Small intestine (tissue), 7 donors: ENCODE measurements at regions not wholly inside any gene's neighbourhood (a gene's known extent, or its start where the extent isn't known, plus 50 kb on each side); places are given as distances from the start of the nearest gene placed in this dataset.

Source experiments
- DNase-seq, 2 donors: peaks; one replicate each; pipeline versions ENCODE4 v3.0.0 to v3.0.0-alpha.2; 2013
- FAIRE-seq: peaks from 2 replicates; lab custom pipeline; 2012; peaks lifted over from hg19 to GRCh38; lab: Jason Lieb, UNC
- H3K27ac ChIP-seq, 3 donors: one replicate each; pipeline ENCODE4 v1.5.1; 2013; ENCODE audit warnings: low read length in 2 of 3, mild to moderate bottlenecking in 2 of 3, control low read depth in 1 of 3, inconsistent platforms in 1 of 3, low read depth in 1 of 3, moderate library complexity in 1 of 3
- H3K27me3 ChIP-seq, 3 donors: one replicate each; pipeline ENCODE4 v1.6.1; 2013; ENCODE audit warnings: low read length in 3 of 3, inconsistent platforms in 1 of 3; ENCODE audit not compliant: control insufficient read depth in 3 of 3, insufficient read depth in 3 of 3
- H3K36me3 ChIP-seq, 3 donors: one replicate each; pipeline ENCODE4 v1.6.1; 2013; ENCODE audit warnings: low read length in 3 of 3, inconsistent platforms in 1 of 3, low read depth in 1 of 3, mild to moderate bottlenecking in 1 of 3, moderate library complexity in 1 of 3; ENCODE audit not compliant: control insufficient read depth in 3 of 3, insufficient read depth in 2 of 3
- H3K4me1 ChIP-seq, 3 donors: one replicate each; pipeline ENCODE4 v1.6.1; 2013; ENCODE audit warnings: low read length in 2 of 3, inconsistent platforms in 1 of 3, low read depth in 1 of 3, mild to moderate bottlenecking in 1 of 3, moderate library complexity in 1 of 3; ENCODE audit not compliant: control insufficient read depth in 3 of 3, insufficient read depth in 2 of 3
- H3K4me3 ChIP-seq, 3 donors: one replicate each; pipeline ENCODE4 v1.5.1; 2013; ENCODE audit warnings: low read length in 3 of 3, control low read depth in 1 of 3, inconsistent platforms in 1 of 3, low read depth in 1 of 3, mild to moderate bottlenecking in 1 of 3, moderate library complexity in 1 of 3
- H3K9me3 ChIP-seq, 2 donors: one replicate each; pipeline ENCODE4 v1.6.1; 2013; ENCODE audit warnings: low read depth in 1 of 2, low read length in 1 of 2; ENCODE audit not compliant: control insufficient read depth in 2 of 2, insufficient read depth in 1 of 2
- WGBS, 3 donors: extraction: QIAGEN DNeasy Blood & Tissue Kit; methylation state at CpG; one replicate each; pipeline ENCODE4 v1.1.7; 2013; 5-methylcytosine and 5-hydroxymethylcytosine counted together
- donor health status: healthy with polysubstance abuse.
- donor health status: control.
- donor health status: control.
- donor health status: Bipolar disorder and iron deficiency.
- donor health status: healthy.

DNA sequence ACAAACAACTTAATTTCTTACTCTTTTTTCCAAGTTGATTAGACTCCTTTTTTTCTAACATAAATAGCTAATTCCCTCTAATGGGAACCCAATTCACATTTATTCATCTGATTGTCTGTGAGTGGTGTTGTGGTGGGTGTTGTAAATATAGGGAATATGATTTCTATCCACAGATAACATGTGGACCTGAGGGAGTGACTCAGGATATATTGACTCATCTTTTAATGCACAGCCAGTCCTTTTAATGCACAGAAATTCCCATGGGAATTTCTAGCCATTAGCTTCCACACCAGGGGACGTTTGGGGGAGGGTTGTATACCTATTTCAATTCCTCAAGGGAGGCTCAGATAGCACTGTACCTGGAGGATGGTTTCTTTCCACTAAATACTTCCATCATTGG, 1339.6 kb upstream of the LRRTM1 start:
- H3K27ac ChIP-seq: no peak overlapping the region
- H3K36me3 ChIP-seq: no peaks in the 10 kb centered on the region
- DNase-seq: no peak
- peaks cover 0 to 3% of the 10 kb centered on the region in 2 donors for H3K9me3 ChIP-seq
- no peaks in the 10 kb centered on the region for H3K27me3 ChIP-seq
- 11 to 28% (median 18%) methylated on average over 1 of the region's 1 CpG for WGBS, 3 donors
- no peak for FAIRE-seq
- no peaks in the 10 kb centered on the region for H3K4me1 ChIP-seq
- no peak overlapping the region for H3K4me3 ChIP-seq

GRCh38 chr2:81624825-81625224, 1320.3 kb upstream of the LRRTM1 start:
- Histone ChIP-seq H3K4me3 (no peak overlapping the region), H3K27ac (no peak overlapping the region)
- WGBS, 3 donors: 76 to 86% (median 78%) methylated on average over 2 of the region's 2 CpGs

DNA sequence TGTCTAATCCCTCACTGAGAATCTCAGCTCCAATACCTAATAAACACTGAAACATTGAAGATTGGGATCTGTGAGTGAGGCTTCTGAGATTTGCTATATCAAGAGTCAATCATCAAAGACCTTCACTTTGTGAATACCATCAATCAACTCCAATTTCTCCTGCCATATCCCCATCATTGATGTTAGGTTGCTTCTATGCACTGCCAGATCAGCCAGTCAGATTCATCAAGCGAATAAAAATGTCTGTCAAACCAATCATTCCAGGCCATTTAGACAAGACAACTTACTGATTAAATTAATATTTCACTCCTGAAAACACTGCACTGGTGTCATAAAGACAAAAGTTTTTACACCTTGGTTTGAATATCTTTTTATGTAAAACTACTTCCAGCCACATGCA, 1295.5 kb upstream of the LRRTM1 start:
- FAIRE-seq: no peak
- Histone ChIP-seq H3K27ac (no peak overlapping the region), H3K4me1 (no peaks in the 10 kb centered on the region), H3K36me3 (no peaks in the 10 kb centered on the region), H3K27me3 (no peaks in the 10 kb centered on the region), H3K9me3 (no peaks in the 10 kb centered on the region), H3K4me3 (no peak overlapping the region)
- WGBS, 3 donors: 64 to 75% (median 74%) methylated on average over 1 of the region's 1 CpG
- no peak for DNase-seq

More at GRCh38 chr2:81624825-81625224, 1320.3 kb upstream of the LRRTM1 start:
- no peaks in the 10 kb centered on the region for H3K36me3 ChIP-seq
- H3K27me3 ChIP-seq: no peaks in the 10 kb centered on the region
- no peak for FAIRE-seq
- no peaks in the 10 kb centered on the region for H3K4me1 ChIP-seq
- H3K9me3 ChIP-seq: no peaks in the 10 kb centered on the region
- no peak for DNase-seq

DNA sequence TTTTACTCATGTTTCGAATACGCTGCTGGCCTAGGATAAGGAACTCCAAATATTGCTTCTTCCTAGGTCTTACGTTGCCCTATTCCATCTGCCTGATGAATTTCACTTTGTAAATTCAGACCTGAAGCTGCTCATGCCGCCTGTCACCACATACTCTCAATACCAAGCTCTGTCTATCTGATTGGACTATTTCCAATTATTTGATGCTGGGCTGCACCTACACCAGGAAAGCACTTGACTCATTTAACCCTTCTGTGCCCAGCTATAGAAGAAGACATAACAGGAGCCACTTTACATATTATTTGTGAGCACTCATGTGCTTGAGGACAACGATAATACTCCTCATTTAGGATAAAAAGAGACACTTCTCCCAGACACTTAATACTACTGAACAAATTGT, 1293.9 kb upstream of the LRRTM1 start:
- DNase-seq: no peak
- Histone ChIP-seq H3K27ac (no peak overlapping the region), H3K4me1 (no peaks in the 10 kb centered on the region), H3K4me3 (no peak overlapping the region), H3K27me3 (no peaks in the 10 kb centered on the region), H3K9me3 (no peaks in the 10 kb centered on the region), H3K36me3 (no peaks in the 10 kb centered on the region)
- FAIRE-seq: no peak
- WGBS, 3 donors: 65 to 75% (median 67%) methylated on average over 5 of the region's 5 CpGs

- H3K27me3 ChIP-seq: no peaks in the 10 kb centered on the region
- no peaks in the 10 kb centered on the region for H3K36me3 ChIP-seq
- H3K9me3 ChIP-seq: peaks cover 0 to 1% of the 10 kb centered on the region in 2 donors
- H3K4me1 ChIP-seq: no peaks in the 10 kb centered on the region
- FAIRE-seq: no peak
- no peak for DNase-seq
- no peak overlapping the region for H3K4me3 ChIP-seq
- WGBS, 3 donors: 59 to 74% (median 74%) methylated on average over 2 of the region's 2 CpGs
- no peak overlapping the region for H3K27ac ChIP-seq
Observed at GRCh38 chr2:81589406-81589805, 1284.9 kb upstream of the LRRTM1 start.

GRCh38 chr2:81583311-81584108, 1279.0 kb upstream of the LRRTM1 start:
- H3K27me3 ChIP-seq: no peaks in the 10 kb centered on the region
- DNase-seq (no peak), FAIRE-seq (no peak)
- no peaks in the 10 kb centered on the region for H3K9me3 ChIP-seq
- 87 to 92% (median 92%) methylated on average over 19 to 20 of the region's 20 CpGs for WGBS, 3 donors
- no peaks in the 10 kb centered on the region for H3K4me1 ChIP-seq
- no peak overlapping the region for H3K4me3 ChIP-seq
- H3K36me3 ChIP-seq: no peaks in the 10 kb centered on the region
- no peak overlapping the region for H3K27ac ChIP-seq

DNA sequence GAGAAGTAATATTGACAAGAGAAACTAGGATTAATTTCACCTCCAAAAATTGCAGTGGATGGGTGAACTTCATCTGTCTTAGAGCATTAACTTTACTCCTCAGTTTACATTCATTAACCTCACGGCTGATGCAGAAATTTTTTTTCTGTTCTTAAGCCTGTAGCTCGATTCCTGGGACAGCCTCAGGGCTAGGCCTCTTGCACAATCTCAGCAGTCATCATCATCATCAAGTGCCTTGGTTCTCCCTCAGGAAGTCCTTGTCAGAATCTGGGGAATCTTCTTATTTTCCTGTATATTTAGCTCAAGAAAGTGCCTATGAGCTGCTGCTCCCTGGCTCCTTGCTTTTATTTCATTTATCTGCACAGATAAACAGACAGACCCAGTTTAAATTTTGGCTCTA, 1272.2 kb upstream of the LRRTM1 start:
- no peaks in the 10 kb centered on the region for H3K36me3 ChIP-seq
- no peaks in the 10 kb centered on the region for H3K9me3 ChIP-seq
- no peaks in the 10 kb centered on the region for H3K27me3 ChIP-seq
- DNase-seq (no peak), FAIRE-seq (no peak)
- H3K27ac ChIP-seq: no peak overlapping the region
- WGBS, 3 donors: 45 to 52% (median 47%) methylated on average over 2 of the region's 2 CpGs
- no peaks in the 10 kb centered on the region for H3K4me1 ChIP-seq
- no peak overlapping the region for H3K4me3 ChIP-seq

DNA sequence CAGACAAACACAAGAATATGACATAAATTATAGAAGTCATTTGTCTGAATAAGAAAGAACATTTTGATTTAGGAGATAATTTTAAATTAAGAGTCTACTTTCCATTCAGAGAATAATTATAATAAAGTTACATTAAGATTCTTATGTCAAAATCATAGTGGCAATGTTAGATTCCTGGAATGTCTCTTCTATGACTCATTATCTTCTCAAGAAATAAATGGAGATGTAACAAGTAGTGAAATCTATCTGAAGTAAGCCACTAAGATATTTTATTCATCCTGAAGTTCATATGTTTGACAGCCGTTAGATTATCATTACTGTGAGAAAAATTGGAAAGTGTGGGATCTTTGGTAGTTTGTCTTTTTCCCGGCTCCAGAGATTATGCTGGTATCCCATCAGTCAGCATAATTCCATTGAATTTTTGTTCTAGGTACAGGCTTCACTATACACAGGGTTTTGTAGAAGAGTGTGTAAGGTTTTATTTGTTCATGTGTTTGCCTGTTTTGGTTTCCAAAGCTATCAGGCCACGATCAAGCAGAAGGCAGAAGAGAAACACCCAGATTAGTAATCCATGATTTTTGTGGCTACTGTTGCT, 1246.6 kb upstream of the LRRTM1 start:
- DNase-seq: no peak
- Histone ChIP-seq H3K4me3 (no peak overlapping the region), H3K4me1 (no peaks in the 10 kb centered on the region), H3K27me3 (no peaks in the 10 kb centered on the region), H3K9me3 (peaks cover 0 to 3% of the 10 kb centered on the region in 2 donors), H3K27ac (no peak overlapping the region), H3K36me3 (no peaks in the 10 kb centered on the region)
- 79 to 89% (median 80%) methylated on average over 3 of the region's 3 CpGs for WGBS, 3 donors
- no peak for FAIRE-seq
